ENCODE measurements at regions not wholly inside any gene's neighbourhood (a gene's known extent, or its start where the extent isn't known, plus 50 kb on each side); places are given as distances from the start of the nearest gene placed in this dataset.
A peak's percentile ranks its signal among the peaks of the same experiment; 100 is the strongest.

- DNase-seq: no peak
Measured at GRCh38 chr20:7269452-7269851, 502.0 kb downstream of the BMP2 start.

- no peak for DNase-seq
Measured at GRCh38 chr20:7272512-7272911, 505.0 kb downstream of the BMP2 start.

- no peak for DNase-seq
Measured at GRCh38 chr20:7274870-7275269, 507.4 kb downstream of the BMP2 start.

GRCh38 chr20:7275645-7276237, 508.3 kb downstream of the BMP2 start:
- no peak for DNase-seq

- peak; percentile 4 for DNase-seq
Measured at GRCh38 chr20:7285918-7286556, 518.6 kb downstream of the BMP2 start.

GRCh38 chr20:7291323-7291943, 523.9 kb downstream of the BMP2 start:
- DNase-seq: no peak

GRCh38 chr20:7291946-7292345, 524.5 kb downstream of the BMP2 start:
- no peak for DNase-seq

- DNase-seq: no peak
Measured at GRCh38 chr20:7294816-7295360, 527.4 kb downstream of the BMP2 start.

GRCh38 chr20:7301807-7302206, 534.3 kb downstream of the BMP2 start:
- no peak for DNase-seq

- no peak for DNase-seq
Measured at GRCh38 chr20:7302250-7302649, 534.8 kb downstream of the BMP2 start.

GRCh38 chr20:7305976-7306375, 538.5 kb downstream of the BMP2 start:
- DNase-seq: no peak

GRCh38 chr20:7308163-7308562, 540.7 kb downstream of the BMP2 start:
- no peak for DNase-seq

- no peak for DNase-seq
Measured at GRCh38 chr20:7313047-7313446, 545.6 kb downstream of the BMP2 start.

GRCh38 chr20:7323957-7324356, 556.5 kb downstream of the BMP2 start:
- no peak for DNase-seq

- no peak for DNase-seq
Measured at GRCh38 chr20:7327810-7328209, 560.3 kb downstream of the BMP2 start.

- DNase-seq: no peak
Measured at GRCh38 chr20:7330850-7331249, 563.4 kb downstream of the BMP2 start.

GRCh38 chr20:7332169-7332568, 564.7 kb downstream of the BMP2 start:
- DNase-seq: no peak

- no peak for DNase-seq
Measured at GRCh38 chr20:7333841-7334240, 566.4 kb downstream of the BMP2 start.

- no peak for DNase-seq
Measured at GRCh38 chr20:7346026-7346425, 578.5 kb downstream of the BMP2 start.

- no peak for DNase-seq
Measured at GRCh38 chr20:7346562-7346961, 579.1 kb downstream of the BMP2 start.

- no peak for DNase-seq
Measured at GRCh38 chr20:7347409-7347808, 579.9 kb downstream of the BMP2 start.

- DNase-seq: no peak
Measured at GRCh38 chr20:7348253-7348652, 580.8 kb downstream of the BMP2 start.

- DNase-seq: no peak
Measured at GRCh38 chr20:7352165-7352564, 584.7 kb downstream of the BMP2 start.

GRCh38 chr20:7355051-7355450, 585.2 kb downstream of the HAO1 start:
- no peak for DNase-seq

Data from CD4-positive, alpha-beta T cell treated with Interleukin-17A for 1 hour (primary cell).